ENCODE measurements at regions not wholly inside any gene's neighbourhood (a gene's known extent, or its start where the extent isn't known, plus 50 kb on each side); places are given as distances from the start of the nearest gene placed in this dataset.

DNA sequence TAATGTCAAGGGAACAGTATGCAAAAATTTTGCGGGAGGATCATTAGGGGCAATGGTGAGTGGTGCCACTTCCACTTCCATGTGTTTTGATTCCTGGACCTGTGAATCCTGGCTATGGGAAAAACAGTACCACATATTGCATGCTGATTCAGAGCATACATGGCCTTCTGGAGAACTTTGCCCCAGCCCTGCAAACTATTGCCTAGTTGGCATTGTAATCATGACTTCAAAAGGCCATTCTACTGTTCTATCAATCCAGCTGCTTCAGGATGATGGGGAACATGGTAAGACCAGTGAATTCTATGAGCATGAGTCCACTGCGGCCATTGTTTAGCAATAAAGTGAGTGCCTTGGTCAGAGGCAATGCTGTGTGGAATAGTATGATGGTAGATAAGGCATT lies 75.3 kb upstream of the ZC3H15 start:
- TF ChIP-seq CTCF (conservative IDR thresholded peaks at IDR 0.05; ENCODE audit: low read length) (no peak), EZH2phosphoT487 (IDR thresholded peaks at IDR 0.05; ENCODE audit: borderline replicate concordance) (no peak)

Measured in Loucy (cell line).